GM21723 (cell line): ENCODE measurements at regions not wholly inside any gene's neighbourhood (a gene's known extent, or its start where the extent isn't known, plus 50 kb on each side); places are given as distances from the start of the nearest gene placed in this dataset.
"Not testable (repeated sequence)": the region's sequence is repeated elsewhere in the genome, so short reads cannot be mapped to it uniquely, and the experiment has no call there.

Source experiments
- ATAC-seq: cut with Tn5 transposase; IDR thresholded peaks from one replicate; pipeline ENCODE4 v1.9.1; 2021; ENCODE audit warnings: mild to moderate bottlenecking, moderate library complexity; ENCODE audit not compliant: unreplicated experiment

GRCh38 chr5:91599863-91600262 lies 216.7 kb upstream of the ARRDC3 start:
- no peak for ATAC-seq

DNA sequence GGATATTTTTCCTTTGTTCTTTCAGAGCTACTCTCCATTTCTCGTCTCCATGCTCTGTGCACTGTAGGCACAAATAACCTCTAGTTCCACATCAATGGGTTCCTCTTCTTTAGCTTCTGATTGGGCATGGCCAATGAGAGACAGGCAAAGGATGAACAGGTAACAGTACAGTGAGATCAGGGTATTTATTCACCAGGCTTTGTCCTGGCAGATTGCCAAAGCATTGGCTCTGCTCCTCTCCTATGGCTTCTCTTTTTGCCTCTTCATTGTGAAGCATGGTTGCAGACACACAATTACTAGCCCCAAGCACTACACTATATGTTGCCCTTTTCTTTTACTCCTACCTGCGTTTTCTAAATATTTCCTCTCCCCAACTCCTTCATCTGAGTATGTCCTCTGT lies 215.1 kb upstream of the ARRDC3 start:
- no peak for ATAC-seq

- ATAC-seq: no peak
These were observed 212.3 kb upstream of the ARRDC3 start for GRCh38 chr5:91595424-91595823.

DNA sequence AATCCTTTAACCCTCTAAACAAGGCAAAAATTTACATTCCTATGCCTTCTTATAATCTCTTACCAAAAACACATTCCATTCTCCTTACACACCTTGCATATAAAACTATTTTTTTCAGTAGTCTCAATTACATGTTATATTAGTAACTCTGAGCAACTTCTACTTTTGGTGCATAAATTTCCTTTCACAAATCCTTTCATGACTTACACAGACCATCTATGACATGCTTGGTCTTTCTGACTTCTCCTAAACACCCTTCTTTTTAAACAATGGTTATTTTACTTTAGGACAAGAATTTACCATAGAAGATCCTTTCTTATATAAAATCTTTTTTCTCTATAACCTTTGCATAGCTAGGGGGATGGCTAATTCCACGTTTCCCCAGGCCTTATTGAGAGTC lies 208.0 kb upstream of the ARRDC3 start:
- no peak for ATAC-seq

DNA sequence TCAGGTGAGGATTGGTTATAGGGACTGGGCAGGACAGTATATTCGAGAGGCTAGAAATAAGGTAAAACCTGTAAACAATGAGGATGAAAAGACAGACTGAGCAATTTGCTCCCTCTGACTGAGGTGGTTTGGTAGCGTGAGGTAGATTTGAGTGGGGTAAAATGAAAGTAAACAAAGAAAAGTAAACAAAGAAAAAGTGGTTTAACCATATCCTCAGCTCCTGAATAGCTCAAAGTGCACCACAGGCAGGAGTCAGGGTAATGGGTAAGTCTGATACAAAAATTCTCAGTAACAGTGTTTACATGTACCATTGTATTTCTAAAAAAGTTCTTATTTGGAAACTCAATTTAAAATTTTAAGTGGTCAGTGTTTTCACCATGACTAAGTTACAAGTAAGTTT lies 203.1 kb upstream of the ARRDC3 start:
- no peak for ATAC-seq

- no peak for ATAC-seq
These were observed 201.2 kb upstream of the ARRDC3 start for GRCh38 chr5:91584352-91584751.

DNA sequence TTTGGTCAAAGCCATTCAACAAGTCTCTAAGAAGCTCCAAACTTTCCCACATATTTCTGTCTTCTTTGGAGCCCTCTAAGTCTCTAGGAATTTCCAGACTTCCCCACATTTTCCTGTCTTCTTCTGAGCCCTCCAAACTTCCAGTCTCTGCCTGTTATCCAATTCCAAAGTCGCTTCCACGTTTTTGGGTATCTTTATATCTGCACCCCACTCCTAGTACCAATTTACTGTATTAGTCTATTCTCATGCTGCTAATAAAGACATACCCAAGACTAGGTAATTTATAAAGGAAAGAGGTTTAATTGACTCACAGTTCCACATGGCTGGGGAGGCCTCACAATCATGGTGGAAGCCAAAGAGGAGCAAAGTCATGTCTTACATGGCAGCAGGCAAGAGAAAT lies 182.9 kb upstream of the ARRDC3 start:
- not testable (repeated sequence) for ATAC-seq

DNA sequence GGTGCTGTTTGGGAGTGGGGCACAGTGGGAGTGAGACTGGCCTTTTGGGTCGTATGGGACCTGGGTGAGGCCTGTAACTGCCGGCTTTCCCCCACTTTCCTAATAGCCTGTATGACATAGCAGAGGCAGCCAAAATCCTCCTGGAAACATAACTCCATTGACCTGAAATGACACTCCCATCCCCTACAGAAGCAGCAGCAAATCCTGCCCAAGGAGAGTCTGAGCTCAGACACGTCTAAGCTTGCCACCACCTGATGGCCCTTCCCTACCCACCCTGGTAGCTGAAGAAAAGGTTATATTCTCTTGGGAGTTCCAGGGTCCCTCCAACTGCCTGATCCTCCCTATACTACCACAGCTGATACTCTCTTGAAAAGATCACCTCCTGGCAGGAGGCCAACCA lies 179.8 kb upstream of the ARRDC3 start:
- ATAC-seq: no peak

- ATAC-seq: no peak
These were observed 158.6 kb upstream of the ARRDC3 start for GRCh38 chr5:91541696-91542095.

- no peak for ATAC-seq
These were observed 155.1 kb upstream of the ARRDC3 start for GRCh38 chr5:91538179-91538578.

DNA sequence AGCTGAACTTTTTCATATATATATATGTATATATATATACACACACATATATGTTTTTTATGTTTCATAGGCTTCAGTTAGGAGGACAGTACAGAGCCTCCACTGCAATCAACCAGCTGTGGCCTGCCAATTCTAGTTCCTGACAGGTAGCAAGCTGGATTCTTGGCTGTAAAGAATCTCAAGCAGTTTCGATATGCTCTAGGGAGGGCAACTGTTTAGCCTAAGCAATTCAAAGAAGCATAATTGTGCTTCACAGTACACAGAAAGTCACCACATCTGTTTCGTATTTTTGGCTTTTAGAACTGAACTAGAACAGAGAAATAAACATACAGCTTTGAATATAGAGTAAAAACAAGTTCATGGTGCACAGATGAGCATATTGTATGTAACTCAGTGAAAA lies 152.4 kb upstream of the ARRDC3 start:
- ATAC-seq: no peak

DNA sequence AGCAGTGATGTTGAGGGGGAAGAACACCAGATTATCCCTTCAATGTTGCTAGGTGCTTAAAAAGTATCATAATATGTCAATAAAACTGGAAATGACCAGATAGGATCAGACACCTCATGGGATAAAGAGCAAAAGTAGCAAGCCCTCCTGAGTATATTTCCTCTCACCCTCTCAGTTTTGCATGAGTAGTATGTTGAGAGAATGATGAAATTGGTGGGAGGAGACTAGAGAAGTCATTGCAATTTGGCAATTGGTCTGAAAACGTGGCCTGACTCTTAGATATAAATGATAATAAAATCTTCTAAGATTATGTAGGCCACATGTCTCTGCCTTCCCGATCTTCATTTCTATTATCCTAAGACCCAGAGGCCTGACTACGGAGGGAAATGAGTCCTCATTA lies 151.2 kb upstream of the ARRDC3 start:
- ATAC-seq: no peak

- ATAC-seq: no peak
These were observed 149.7 kb upstream of the ARRDC3 start for GRCh38 chr5:91532779-91533178.

- ATAC-seq: no peak
These were observed 149.2 kb upstream of the ARRDC3 start for GRCh38 chr5:91532281-91532680.

GRCh38 chr5:91528831-91529230 lies 145.7 kb upstream of the ARRDC3 start:
- no peak for ATAC-seq

- no peak for ATAC-seq
These were observed 138.7 kb upstream of the ARRDC3 start for GRCh38 chr5:91521785-91522184.

- ATAC-seq: no peak
These were observed 138.2 kb upstream of the ARRDC3 start for GRCh38 chr5:91521334-91521733.

- no peak for ATAC-seq
These were observed 131.3 kb upstream of the ARRDC3 start for GRCh38 chr5:91514400-91514799.

- no peak for ATAC-seq
These were observed 120.2 kb upstream of the ARRDC3 start for GRCh38 chr5:91503321-91503720.

DNA sequence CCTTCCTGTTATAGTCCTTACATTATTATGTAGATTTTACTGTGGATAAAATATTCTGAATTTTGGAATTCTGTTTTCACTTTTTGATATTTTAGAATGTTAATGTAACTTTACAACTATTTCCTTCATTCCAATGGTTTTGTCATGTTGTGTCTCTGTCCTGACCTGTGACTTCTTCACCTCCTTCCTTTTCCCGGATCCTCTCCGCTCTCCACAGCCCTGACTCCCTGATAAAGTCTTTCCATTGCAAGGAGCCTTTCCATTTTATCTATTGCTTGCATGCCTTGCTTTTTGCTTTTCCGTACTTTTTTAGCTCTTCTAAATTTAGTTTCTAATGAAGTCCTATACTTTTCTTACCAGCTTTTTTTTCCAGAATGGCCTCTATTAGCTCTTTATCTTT lies 117.6 kb upstream of the ARRDC3 start:
- no peak for ATAC-seq

- peak; percentile 63 for ATAC-seq
These were observed 116.9 kb upstream of the ARRDC3 start for GRCh38 chr5:91499943-91500531.

GRCh38 chr5:91495699-91496098 lies 112.6 kb upstream of the ARRDC3 start:
- no peak for ATAC-seq

- ATAC-seq: no peak
These were observed 111.4 kb upstream of the ARRDC3 start for GRCh38 chr5:91494447-91494996.
